GM12878 (cell line): ENCODE measurements at regions not wholly inside any gene's neighbourhood (a gene's known extent, or its start where the extent isn't known, plus 50 kb on each side); places are given as distances from the start of the nearest gene placed in this dataset.

Source experiments
- ATAC-seq: fragments of 200-7000 bp; cut with Tn5 transposase; 3 replicates; pipeline ENCODE4 v1.9.1; 2020; ENCODE audit warnings: mild to moderate bottlenecking, moderate library complexity
- BruUV-seq: library from RNA; stranded (reverse); fragments of 400-500 nt; replicated peaks from 2 replicates; lab custom pipeline; 2021; lab: Mats Ljungman, UMichigan
- CTCF ChIA-PET: fragments of 300-600 bp; sonication (Branson Sonifier 250); formaldehyde crosslinking; extraction: SDS; loops from one replicate; lab custom pipeline; 2021; ENCODE audit warnings: inconsistent platforms; lab: Yijun Ruan, JAX
- POLR2A ChIA-PET: fragments of 350-600 bp; formaldehyde crosslinking; extraction: SDS; loops from one replicate; lab custom pipeline; 2021; ENCODE audit warnings: inconsistent platforms; lab: Charles Lee
- RAD21 ChIA-PET: fragments of 300-600 bp; sonication (Branson Sonifier 250); formaldehyde crosslinking; loops from one replicate; lab custom pipeline; 2023; ENCODE audit warnings: antibody characterized with exemption; ENCODE audit not compliant: unreplicated experiment; lab: Charles Lee
- SMC1A ChIA-PET: fragments of 300-600 bp; sonication (Branson Sonifier 250); formaldehyde crosslinking; loops from one replicate; lab custom pipeline; 2023; ENCODE audit not compliant: unreplicated experiment, uncharacterized antibody; lab: Charles Lee
- DNase-seq: peaks from one replicate; pipeline ENCODE4 v3.0.0-alpha.2; 2011; ENCODE audit warnings: low read depth, low spot score
- FAIRE-seq: peaks from 3 replicates; lab custom pipeline; 2011; peaks lifted over from hg19 to GRCh38; lab: Jason Lieb, UNC
- H2AFZ ChIP-seq: 2 replicates; pipeline ENCODE4 v1.6.0; 2011; ENCODE audit warnings: low read depth, low read length, control low read depth; ENCODE audit not compliant: control insufficient read depth
- H3K27ac ChIP-seq: 2 replicates; pipeline ENCODE4 v1.5.1; 2011; ENCODE audit warnings: control low read depth; ENCODE audit not compliant: control insufficient read depth, insufficient read depth
- H3K27me3 ChIP-seq, 2 experiments: replicated peaks in 1 of 2; 2 replicates each; pipeline versions ENCODE4 v1.6.0 to v1.6.1; 2011; ENCODE audit warnings: low read length in 1 of 2; ENCODE audit not compliant: control insufficient read depth in 2 of 2, insufficient read depth in 2 of 2
- H3K36me3 ChIP-seq, 2 experiments: 2 replicates each; pipeline ENCODE4 v1.5.1; 2011; ENCODE audit warnings: low read length in 1 of 2; ENCODE audit not compliant: control insufficient read depth in 2 of 2, insufficient read depth in 2 of 2
- H3K4me1 ChIP-seq: 2 replicates; pipeline ENCODE4 v1.6.1; 2011; ENCODE audit warnings: mild to moderate bottlenecking, low read length, moderate library complexity, mixed read lengths; ENCODE audit not compliant: control insufficient read depth, insufficient read depth
- H3K4me2 ChIP-seq: 2 replicates; pipeline ENCODE4 v1.6.0; 2011; ENCODE audit warnings: control low read depth; ENCODE audit not compliant: control insufficient read depth, insufficient read depth
- H3K4me3 ChIP-seq: fragments of 200-600 bp; sonication (generic); 2 replicates; pipeline ENCODE4 v1.5.1; 2016
- H3K79me2 ChIP-seq: 2 replicates; pipeline ENCODE4 v1.6.0; 2011; ENCODE audit warnings: low read length; ENCODE audit not compliant: control insufficient read depth, insufficient read depth
- H3K9ac ChIP-seq: 2 replicates; pipeline ENCODE4 v1.8.0; 2011; ENCODE audit warnings: low read length, control low read depth, mixed read lengths; ENCODE audit not compliant: control insufficient read depth, insufficient read depth
- H3K9me3 ChIP-seq: replicated peaks from 3 replicates; pipeline ENCODE4 v1.5.1; 2011; ENCODE audit warnings: mild to moderate bottlenecking, low read length; ENCODE audit not compliant: control insufficient read depth, insufficient read depth
- H4K20me1 ChIP-seq: 2 replicates; pipeline ENCODE4 v1.6.0; 2011; ENCODE audit not compliant: control insufficient read depth, insufficient read depth
- ASH2L ChIP-seq: fragments of 300-600, 200-600 bp; sonication (generic); IDR thresholded peaks from 2 replicates; pipeline ENCODE4 v1.6.1; 2017; ENCODE audit warnings: low read depth, mild to moderate bottlenecking, borderline replicate concordance
- CBX5 ChIP-seq: sonication (generic); IDR thresholded peaks from 2 replicates; pipeline ENCODE4 v1.6.1; 2016; ENCODE audit warnings: low read depth, moderate library complexity, mild to moderate bottlenecking, inconsistent platforms
- RBBP5 ChIP-seq: fragments of 200-600 bp; sonication (generic); conservative IDR thresholded peaks from 2 replicates; pipeline ENCODE4 v1.6.1; 2016
- SMAD1 ChIP-seq: fragments of 450-650 bp; IDR thresholded peaks from 2 replicates; pipeline ENCODE4 v1.6.1; 2018; ENCODE audit warnings: mild to moderate bottlenecking, low read depth; ENCODE audit not compliant: partially characterized antibody
- SREBF1 ChIP-seq: IDR thresholded peaks from 2 replicates; pipeline ENCODE4 v1.6.1; 2012; ENCODE audit warnings: mild to moderate bottlenecking, low read length
- WGBS: methylation state at CpG from one replicate; pipeline ENCODE4 v1.1.6; 2016; ENCODE audit warnings: low lambda C conversion rate; ENCODE audit not compliant: insufficient replicate concordance, insufficient coverage; ENCODE audit errors: missing lambda C conversion rate; 5-methylcytosine and 5-hydroxymethylcytosine counted together
- in situ Hi-C: fragments of 300-500 bp; cut with MboI; formaldehyde crosslinking; loops from 9 replicates; pipeline ENCODE4 v1.14.3; 2018; ENCODE audit warnings: mixed read lengths
- intact Hi-C: fragments of 100-400 bp; cut with micrococcal nuclease; formaldehyde crosslinking; loops from one replicate; pipeline ENCODE4 v1.14.2; 2022; ENCODE audit not compliant: unreplicated experiment
- TF ChIP-seq, protein P1 (sequence below): fragments of 150-350 bp; IDR thresholded peaks from 2 replicates; pipeline ENCODE4 v1.6.1; 2016; ENCODE audit warnings: low read depth, low read length
- TF ChIP-seq, protein P2 (sequence below): fragments of 450-650 bp; IDR thresholded peaks from 2 replicates; pipeline ENCODE4 v1.6.1; 2016; ENCODE audit warnings: mild to moderate bottlenecking

DNA sequence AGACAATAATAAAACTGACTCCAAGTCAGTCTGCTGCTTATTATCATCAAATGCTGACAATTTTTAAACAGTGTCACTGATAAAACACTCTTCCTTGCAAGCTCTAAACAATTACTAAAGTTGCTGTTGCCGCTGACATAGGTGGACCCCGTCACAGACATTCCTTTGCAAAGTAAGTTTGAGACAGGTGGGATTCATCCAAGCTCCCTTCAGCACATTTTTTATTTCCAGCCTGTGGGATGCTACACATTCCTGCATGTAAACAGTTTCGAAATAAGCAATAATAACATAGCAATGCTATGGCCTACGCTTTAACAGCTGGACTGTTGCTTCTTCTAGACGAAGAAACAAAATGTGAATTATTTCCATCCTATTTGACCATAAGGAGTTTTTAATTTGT, 85.4 kb upstream of the HIF1A start:
- CTCF ChIA-PET = interaction anchor here (1.2 to 1.6 kb wide), 2 partner anchors 14 to 88 kb away, joined by 3 to 4 read pairs; no protein-coding TSS in a partner anchor
- TF ChIP-seq RBBP5 (no peak), SMAD1 (no peak), ASH2L (no peak), CBX5 (no peak), SREBF1 (no peak)
- TF ChIP-seq, protein P1, sequence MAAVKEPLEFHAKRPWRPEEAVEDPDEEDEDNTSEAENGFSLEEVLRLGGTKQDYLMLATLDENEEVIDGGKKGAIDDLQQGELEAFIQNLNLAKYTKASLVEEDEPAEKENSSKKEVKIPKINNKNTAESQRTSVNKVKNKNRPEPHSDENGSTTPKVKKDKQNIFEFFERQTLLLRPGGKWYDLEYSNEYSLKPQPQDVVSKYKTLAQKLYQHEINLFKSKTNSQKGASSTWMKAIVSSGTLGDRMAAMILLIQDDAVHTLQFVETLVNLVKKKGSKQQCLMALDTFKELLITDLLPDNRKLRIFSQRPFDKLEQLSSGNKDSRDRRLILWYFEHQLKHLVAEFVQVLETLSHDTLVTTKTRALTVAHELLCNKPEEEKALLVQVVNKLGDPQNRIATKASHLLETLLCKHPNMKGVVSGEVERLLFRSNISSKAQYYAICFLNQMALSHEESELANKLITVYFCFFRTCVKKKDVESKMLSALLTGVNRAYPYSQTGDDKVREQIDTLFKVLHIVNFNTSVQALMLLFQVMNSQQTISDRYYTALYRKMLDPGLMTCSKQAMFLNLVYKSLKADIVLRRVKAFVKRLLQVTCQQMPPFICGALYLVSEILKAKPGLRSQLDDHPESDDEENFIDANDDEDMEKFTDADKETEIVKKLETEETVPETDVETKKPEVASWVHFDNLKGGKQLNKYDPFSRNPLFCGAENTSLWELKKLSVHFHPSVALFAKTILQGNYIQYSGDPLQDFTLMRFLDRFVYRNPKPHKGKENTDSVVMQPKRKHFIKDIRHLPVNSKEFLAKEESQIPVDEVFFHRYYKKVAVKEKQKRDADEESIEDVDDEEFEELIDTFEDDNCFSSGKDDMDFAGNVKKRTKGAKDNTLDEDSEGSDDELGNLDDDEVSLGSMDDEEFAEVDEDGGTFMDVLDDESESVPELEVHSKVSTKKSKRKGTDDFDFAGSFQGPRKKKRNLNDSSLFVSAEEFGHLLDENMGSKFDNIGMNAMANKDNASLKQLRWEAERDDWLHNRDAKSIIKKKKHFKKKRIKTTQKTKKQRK = no peak
- TF ChIP-seq, protein P2, sequence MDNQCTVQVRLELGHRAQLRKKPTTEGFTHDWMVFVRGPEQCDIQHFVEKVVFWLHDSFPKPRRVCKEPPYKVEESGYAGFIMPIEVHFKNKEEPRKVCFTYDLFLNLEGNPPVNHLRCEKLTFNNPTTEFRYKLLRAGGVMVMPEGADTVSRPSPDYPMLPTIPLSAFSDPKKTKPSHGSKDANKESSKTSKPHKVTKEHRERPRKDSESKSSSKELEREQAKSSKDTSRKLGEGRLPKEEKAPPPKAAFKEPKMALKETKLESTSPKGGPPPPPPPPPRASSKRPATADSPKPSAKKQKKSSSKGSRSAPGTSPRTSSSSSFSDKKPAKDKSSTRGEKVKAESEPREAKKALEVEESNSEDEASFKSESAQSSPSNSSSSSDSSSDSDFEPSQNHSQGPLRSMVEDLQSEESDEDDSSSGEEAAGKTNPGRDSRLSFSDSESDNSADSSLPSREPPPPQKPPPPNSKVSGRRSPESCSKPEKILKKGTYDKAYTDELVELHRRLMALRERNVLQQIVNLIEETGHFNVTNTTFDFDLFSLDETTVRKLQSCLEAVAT = no peak
- RAD21 ChIA-PET = interaction anchor here (1.5 kb wide), 1 partner anchor 14 kb away, joined by 4 read pairs; no protein-coding TSS in a partner anchor
- FAIRE-seq (no peak), DNase-seq (no peak), ATAC-seq (no peak)
- Histone ChIP-seq H4K20me1 (no peaks in the 10 kb centered on the region), H3K27me3 (no peaks in the 10 kb centered on the region), H3K4me3 (no peak overlapping the region), H3K36me3 (no peaks in the 10 kb centered on the region), H2AFZ (no peak overlapping the region), H3K79me2 (no peaks in the 10 kb centered on the region), H3K27ac (no peak overlapping the region), H3K9me3 (no peaks in the 10 kb centered on the region), H3K4me1 (no peaks in the 10 kb centered on the region), H3K9ac (no peak overlapping the region), H3K4me2 (no peak overlapping the region)
- 72% methylated on average over 5 of the region's 5 CpGs for WGBS
- BruUV-seq = no TSS peak
- POLR2A ChIA-PET = interaction anchor here (0.6 kb wide), 1 partner anchor 51 kb away, joined by 3 read pairs; no protein-coding TSS in a partner anchor
- SMC1A ChIA-PET = interaction anchor here (0.6 to 1.2 kb wide), 4 partner anchors 9 to 314 kb away, joined by 3 read pairs; no protein-coding TSS in a partner anchor
- in situ Hi-C loops = no loop called here
- intact Hi-C loops = no loop called here
